GM21526 (cell line): ENCODE measurements at regions not wholly inside any gene's neighbourhood (a gene's known extent, or its start where the extent isn't known, plus 50 kb on each side); places are given as distances from the start of the nearest gene placed in this dataset.
"Not testable (repeated sequence)": the region's sequence is repeated elsewhere in the genome, so short reads cannot be mapped to it uniquely, and the experiment has no call there.

ENCODE experiments used
- ATAC-seq: cut with Tn5 transposase; IDR thresholded peaks from one replicate; pipeline ENCODE4 v1.9.1; 2021; ENCODE audit warnings: moderate library complexity; ENCODE audit not compliant: unreplicated experiment, low FRiP score

DNA sequence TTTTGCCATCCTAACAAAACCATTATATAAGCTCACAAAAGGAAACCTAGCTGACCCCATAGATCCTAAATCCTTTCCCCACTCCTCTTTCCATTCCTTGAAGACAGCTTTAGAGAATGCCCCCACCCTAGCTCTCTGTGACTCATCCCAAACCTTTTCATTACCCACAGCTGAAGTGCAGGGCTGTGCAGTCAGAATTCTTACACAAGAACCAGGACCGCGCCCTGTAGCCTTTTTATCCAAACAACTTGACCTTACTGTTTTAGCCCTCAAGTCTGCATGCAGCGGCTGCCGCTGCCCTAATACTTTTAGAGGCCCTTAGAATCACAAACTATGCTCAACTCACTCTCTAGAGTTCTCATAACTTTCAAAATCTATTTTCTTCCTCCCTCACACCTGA, 726.9 kb upstream of the TMEFF2 start:
- not testable (repeated sequence) for ATAC-seq

DNA sequence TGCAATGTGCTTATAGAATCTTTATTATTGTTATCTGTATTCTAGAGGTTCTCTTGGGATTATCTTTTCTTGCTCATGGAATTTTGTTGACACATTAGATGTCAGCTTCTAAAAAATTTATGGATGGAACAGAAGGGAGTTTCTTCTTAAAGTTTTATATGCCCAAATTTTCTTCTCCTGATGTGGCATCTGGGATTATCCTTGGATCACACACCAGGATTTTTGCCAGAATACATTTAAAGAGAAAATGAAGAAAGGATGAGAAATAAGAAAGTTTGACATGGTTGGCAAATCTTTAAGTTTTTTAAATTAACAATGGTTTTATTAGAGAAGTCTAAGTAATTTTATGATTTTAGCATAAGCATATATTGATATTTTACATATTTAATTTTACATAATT, 706.7 kb upstream of the TMEFF2 start:
- no peak for ATAC-seq

DNA sequence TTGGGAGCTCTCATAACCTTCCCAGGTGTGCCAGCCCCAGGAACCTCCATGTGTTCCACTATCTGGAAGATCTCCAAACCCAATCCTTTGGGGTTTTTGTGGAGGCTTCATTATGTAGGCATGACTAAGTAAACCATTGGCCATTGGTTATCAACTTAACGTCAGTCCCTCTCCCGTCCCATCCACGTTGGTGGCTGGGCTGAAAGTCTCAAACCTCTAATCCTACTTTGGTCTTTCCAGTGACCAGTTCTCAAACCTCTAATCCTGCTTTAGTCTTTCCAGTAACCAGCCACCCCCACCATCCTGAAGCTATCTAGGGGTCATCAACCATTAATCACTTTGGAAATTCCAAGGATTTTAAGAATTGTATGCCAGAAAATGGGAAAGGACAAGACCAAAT, 704.7 kb upstream of the TMEFF2 start:
- no peak for ATAC-seq

DNA sequence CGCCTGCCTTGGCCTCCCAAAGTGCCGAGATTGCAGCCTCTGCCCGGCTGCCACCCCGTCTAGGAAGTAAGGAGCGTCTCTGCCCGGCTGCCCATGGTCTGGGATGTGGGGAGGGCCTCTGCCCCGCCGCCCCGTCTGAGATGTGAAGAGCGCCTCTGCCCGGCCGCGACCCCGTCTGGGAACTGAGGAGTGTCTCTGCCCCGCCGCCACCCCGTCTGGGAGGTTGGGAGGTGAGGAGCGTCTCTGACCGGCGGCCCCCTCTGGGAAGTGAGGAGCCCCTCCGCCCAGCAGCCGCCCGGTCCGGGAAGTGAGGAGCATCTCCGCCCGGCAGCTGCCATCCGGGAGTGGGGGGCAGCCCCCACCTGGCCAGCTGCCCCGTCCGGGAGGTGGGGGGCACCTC, 699.2 kb upstream of the TMEFF2 start:
- ATAC-seq: not testable (repeated sequence)

DNA sequence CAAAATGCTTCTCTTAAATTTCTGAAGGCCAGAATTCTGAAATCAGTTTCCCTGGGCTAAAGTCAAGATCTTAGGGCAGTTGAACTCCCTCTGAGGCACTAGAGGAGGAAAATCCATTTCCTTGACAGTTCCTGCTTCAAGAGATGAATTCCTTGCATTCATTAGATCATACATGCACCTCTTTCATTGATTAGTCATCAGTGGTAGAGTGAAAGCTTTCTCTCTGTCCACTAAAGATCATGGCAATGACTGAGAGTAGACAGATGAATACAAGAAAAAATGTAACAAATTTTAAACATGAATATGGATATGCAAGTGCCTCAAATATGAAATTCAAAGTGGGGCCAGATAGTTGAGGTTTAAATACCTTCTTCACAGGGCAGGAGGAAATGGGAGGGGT, 693.4 kb upstream of the TMEFF2 start:
- no peak for ATAC-seq

DNA sequence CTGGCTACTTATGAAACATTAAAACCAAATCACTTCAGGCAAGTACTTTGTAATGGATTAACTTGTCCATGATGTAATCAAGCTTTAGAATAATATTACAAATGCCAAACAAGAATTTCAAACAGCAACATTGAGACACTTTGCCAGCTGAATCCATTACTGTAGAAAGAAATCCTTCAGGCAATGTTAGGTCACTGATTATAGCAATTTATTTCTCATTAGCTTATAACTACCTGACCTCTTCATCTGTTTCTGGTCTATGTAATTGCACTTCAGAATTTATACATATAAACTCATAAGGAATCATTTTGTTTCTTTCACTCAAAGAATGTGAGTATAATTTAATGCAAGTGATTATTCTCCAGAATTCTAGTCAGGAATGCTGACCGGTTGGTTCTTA, 692.6 kb upstream of the TMEFF2 start:
- ATAC-seq: no peak

DNA sequence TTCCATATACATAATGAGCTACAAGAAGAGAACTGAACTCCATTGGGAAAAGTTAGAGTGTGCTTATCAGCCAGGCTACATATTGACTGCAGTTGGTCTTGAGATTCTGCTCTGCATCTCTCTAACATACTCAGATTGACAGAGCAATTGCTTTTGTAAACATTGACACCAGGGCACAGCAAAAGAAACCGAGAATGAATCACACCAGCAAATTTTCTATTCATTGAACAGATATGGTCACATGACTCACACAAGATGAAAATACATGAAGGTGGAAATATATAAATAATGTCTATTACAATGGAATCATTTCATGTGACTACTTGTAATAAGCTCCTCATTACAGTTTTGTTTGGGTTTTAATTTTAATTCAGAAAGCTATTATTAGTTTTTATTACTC, 691.9 kb upstream of the TMEFF2 start:
- ATAC-seq: no peak

DNA sequence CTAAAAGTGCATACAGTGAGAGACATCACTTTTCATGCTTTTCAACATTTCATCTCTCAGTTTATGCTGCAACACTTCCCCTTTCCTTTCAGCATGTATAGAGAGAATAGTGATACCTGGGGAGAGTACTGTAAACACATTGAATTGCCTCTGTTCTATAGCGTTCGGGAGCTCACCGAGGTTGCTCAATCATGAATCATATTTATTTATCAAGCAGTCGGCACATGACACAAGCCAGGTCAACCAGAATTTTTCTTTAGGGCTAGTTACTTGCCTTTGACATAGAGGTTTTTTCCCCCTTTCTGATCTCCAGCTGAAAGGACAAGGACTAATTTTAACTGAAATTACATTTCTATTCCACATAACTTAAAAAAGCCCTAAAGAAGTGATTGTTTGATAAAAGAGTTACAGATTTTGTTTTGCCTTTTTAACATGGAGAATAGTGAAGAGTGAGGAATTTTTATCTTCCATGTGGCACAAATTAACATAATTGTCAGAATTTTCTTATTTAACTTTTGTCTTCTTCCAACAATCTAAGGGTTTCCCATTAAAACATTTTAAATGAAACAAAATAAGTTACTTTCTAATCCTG, 690.9 kb upstream of the TMEFF2 start:
- ATAC-seq: no peak

DNA sequence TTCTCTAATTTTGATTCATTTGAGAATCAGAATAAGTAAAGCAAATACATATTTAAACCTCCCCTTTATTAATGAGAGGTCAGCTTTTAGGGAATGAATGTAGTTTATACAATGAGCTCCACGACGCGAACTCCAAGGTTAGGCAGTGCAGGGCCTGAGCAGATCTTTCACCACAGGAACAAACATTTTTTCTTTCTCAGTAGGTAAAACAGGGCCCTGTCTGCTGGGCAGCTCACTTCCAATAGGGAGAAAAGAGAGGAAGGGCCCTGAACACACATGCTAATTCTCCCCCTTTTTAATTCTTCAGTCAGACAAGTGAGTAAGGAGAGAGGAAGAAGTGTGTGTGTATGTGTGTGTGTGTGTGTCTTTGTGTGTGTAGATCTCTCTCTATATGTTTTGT, 682.4 kb upstream of the TMEFF2 start:
- no peak for ATAC-seq

DNA sequence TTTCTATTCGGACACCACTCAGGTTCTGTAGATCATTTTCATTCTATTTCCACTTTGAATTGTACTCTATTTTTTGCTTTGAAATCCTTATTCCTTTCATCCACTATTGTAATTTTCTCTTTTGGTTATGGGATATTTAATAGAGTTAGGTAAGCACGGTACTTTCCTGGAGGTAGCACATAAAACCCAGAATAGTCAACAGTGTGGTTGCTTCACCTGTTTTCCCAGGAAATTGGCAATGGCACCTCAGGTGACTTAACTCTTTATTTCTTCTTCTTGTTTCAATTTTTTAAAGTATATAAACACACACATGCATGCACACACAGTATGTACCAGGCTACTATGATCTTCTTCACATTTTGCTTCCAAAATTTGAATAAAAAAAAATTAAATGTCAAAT, 682.0 kb upstream of the TMEFF2 start:
- no peak for ATAC-seq

DNA sequence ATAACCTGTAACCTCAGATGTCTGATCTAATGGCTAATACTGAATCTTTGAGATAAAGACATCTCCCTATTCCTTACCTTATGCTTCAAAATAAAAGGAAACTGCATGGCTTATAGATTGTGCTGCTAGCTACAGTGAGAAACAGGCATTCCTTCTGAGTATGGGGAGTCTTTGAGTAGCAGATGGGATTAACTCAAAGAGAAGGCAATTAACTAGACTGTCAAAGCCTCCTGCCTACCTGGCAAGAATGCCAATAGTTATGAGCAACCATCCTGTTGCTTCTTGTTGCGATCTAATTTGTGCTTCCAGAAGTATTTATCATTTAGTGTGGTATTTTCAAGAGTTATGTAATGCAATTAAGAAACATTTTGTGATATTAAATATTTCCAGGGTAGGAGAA, 660.0 kb upstream of the TMEFF2 start:
- no peak for ATAC-seq

DNA sequence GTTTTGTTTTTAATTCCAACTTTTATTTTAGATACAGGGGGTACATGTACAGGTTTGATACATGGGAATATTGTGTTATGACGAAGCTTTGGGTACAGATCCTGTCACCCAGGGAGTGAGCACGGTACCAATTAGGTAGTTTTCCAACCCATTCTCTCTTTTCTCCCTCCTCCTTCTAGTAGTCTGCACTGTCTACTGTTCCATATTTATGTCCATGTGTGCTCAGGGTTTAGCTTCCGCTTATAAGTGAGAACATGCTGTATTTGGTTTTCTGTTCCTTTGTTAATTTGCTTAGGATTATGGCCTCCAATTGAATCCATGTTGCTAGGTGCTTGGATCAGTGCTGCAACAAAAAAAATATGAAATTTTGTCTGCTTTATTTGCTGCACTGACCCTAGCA, 659.3 kb upstream of the TMEFF2 start:
- ATAC-seq: no peak

DNA sequence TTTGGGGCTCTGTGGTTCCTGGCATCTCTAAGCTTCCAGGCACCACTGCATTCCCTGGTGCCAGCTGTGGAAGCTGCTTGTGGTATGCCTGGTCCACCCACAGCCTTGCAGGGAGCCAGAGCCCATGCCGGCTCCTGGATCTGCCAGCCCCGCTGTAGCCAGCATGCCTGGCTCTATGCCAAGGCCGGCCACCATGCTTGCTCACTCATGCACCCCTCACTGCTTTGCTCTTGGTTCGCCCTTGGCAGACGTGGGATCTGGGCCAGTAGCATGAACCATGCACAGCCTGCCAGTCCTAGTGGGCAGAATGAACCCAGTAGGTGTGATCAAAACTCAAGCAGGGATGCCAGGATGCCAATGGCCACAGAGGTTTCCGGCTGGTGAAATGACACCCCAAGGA, 634.2 kb upstream of the TMEFF2 start:
- no peak for ATAC-seq

DNA sequence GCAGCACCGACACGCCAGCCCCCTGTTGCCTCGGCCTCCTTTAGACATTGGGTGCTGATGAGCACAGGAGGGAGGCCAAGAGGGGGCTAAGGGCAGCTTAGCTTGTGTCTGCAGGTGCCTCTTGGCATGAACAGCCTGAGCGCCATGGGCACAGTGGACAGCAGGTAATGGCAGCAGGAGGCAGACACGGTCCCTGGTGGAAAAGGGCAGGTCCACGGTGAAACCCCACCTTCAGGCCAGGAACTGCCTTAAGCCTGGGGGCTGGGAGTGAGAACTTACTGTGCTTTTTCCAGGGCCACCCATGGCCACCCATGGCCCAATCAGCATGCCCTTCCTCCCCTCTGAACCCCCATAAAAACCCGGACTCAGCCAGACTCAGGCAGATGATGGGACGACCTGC, 633.4 kb upstream of the TMEFF2 start:
- no peak for ATAC-seq

DNA sequence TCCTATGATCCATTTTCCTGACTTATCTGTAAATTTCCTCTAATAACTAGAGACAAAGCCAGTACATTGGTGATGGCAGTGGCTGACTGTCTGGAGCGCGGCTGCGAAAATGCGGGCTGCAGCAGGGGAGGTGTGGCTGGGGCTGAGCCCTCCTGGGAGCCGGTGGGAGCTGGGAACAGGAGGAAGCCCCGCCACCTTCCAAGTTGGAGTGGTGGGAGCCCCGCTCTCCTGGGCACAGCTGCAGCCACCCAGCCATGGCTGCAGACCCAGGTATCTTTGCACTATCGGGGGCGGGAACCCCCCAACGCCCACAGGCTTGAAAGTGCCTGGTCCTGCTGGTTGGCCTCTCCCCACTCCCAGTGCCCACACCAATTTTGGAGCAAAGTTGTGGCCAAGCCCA, 633.0 kb upstream of the TMEFF2 start:
- ATAC-seq: no peak

DNA sequence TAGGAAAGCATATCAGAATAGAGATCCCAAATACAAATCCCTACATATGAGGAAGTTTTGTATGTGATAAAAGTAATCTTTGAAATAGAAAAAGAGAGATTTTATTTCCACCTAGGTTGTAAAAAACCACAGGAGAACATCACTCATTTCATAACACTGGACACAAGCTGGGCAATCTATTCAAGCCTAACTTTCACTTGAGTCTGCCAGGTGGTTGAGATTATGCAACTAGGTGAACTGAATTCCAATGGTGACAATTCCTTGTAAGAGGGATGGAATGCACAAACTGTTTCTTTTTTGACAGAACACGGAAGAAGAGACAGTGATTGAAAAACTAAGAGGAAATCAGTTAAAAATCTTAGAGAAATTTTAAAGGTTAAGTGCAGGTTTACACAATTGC, 619.6 kb upstream of the TMEFF2 start:
- ATAC-seq: no peak

DNA sequence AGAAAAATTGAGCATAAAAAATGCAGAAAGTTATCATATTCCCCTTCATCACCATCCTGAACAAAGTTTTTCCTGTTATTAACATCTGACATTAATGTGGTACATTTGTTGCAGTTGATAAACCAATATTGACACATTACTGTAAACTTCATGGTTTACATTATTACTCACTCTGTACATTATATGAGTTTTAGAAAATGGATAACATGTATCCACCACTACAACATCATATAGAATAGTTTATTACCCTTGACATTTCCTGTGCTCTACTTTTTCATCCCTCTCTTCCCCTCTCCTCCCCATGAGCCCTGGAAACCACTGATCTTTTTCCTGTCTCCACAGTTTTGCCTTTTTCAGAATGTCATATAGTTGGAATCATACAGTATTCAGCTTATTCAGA, 618.6 kb upstream of the TMEFF2 start:
- no peak for ATAC-seq

DNA sequence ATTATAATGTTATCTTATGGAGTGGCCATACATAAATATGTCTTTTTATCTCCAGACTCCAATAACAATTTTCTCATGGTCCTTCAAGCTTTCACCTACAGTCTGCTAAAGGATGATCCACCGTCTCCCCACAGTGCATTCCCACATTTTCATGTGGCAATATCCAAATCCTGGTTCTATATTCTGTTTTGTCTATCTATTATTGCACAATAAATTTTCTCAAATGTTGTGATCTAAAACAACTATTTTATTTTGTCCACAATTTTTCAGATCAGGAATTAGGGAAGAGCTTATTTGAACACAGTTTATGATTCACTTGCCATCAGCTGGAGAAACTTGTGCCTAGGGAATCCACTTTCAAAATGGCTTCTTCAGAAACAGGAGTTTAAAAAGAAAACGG, 614.4 kb upstream of the TMEFF2 start:
- no peak for ATAC-seq

DNA sequence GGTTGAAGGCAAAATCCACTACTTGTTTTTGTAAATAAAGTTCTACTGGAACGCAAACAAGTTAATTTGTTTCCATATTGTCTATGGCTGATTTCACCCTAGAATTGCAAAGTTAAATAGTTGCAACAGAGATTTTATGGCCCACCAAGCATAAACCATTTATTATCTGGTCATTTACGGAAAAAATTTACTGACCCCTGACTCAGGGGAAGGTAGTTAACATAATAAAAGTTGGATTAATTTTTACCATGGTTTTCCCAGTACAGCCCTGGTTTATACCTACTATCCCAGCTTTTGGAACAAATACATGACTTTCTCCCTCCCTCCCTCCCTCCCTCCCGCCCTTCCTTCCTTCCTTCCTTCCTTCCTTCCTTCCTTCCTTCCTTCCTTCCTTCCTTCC, 588.9 kb upstream of the TMEFF2 start:
- no peak for ATAC-seq

DNA sequence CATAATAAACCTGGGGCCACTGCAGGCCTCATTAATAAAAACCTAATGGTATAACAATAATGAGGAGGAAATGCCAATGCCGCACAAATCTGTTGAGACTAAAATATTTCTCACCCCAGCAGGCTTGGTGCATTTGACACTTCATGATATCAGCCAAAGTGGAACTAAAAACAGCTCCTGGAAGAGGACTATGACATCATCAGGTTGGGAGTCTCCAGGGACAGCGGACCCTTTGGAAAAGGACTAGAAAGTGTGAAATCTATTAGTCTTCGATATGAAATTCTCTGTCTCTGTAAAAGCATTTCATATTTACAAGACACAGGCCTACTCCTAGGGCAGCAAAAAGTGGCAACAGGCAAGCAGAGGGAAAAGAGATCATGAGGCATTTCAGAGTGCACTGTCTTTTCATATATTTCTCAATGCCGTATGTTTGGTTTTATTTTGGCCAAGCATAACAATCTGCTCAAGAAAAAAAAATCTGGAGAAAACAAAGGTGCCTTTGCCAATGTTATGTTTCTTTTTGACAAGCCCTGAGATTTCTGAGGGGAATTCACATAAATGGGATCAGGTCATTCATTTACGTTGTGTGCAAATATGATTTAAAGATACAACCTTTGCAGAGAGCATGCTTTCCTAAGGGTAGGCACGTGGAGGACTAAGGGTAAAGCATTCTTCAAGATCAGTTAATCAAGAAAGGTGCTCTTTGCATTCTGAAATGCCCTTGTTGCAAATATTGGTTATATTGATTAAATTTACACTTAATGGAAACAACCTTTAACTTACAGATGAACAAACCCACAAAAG, 580.9 kb upstream of the TMEFF2 start:
- ATAC-seq: no peak

DNA sequence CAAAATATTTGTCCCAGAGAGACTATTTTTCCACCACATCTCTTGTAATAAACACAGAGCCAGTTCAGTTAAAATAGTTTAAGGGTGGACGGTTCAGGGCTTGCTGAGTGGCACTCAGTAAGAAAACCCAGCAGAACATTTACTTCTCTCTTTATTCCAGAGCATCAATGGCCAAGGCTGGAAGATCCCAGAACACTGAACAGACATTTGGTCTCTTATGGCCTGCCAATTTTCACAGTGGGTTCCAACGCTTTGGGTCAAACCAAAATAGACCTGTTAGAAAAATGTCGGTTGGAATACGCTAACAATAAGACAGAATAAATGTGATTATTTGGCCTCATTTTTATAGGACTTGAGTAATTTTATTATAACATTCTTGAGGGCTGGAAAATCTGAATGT, 580.3 kb upstream of the TMEFF2 start:
- ATAC-seq: no peak

DNA sequence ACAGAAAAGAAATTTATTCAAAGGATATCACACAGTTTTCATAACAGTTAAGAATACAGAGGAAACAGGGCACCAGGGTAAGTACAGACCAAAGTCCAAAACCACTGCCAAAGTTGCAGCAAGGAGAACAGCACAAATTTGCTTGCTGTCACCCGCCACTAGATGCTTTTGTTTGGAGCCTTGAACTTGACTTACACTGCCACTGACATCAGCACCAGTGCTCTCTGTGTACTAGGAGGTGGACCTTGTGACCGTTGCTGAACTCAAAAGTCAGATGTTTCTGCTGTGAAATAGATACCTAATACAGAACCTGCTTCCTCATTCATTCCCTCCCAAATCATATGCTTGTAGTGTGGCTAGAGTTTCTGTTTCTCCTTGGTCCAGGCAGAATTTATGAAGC, 578.3 kb upstream of the TMEFF2 start:
- ATAC-seq: no peak
